Cardiac muscle cell (in vitro differentiated cells and primary cell): ENCODE measurements at regions not wholly inside any gene's neighbourhood (a gene's known extent, or its start where the extent isn't known, plus 50 kb on each side); places are given as distances from the start of the nearest gene placed in this dataset.

Source experiments
- DNase-seq, 2 donors: peaks; one replicate each; pipeline versions ENCODE4 v3.0.0 to v3.0.0-alpha.2; 2010 to 2017; ENCODE audit warnings: low read depth in 1 of 2, low spot score in 1 of 2
- H3K27ac ChIP-seq: fragments of 200-600 bp; sonication (generic); 2 replicates; pipeline ENCODE4 v1.5.1; 2016
- H3K27me3 ChIP-seq: fragments of 200-600 bp; sonication (generic); 2 replicates; pipeline ENCODE4 v1.6.0; 2016; ENCODE audit warnings: control low read depth
- H3K36me3 ChIP-seq: fragments of 200-600 bp; sonication (generic); 2 replicates; pipeline ENCODE4 v1.5.1; 2016; ENCODE audit warnings: control low read depth
- H3K4me1 ChIP-seq: fragments of 200-600 bp; sonication (generic); 2 replicates; pipeline ENCODE4 v1.8.1; 2017; ENCODE audit warnings: low read depth, mild to moderate bottlenecking, mixed run types
- H3K4me3 ChIP-seq: fragments of 200-600 bp; sonication (generic); 2 replicates; pipeline ENCODE4 v1.5.1; 2016; ENCODE audit warnings: mild to moderate bottlenecking
- H3K9me3 ChIP-seq: fragments of 200-600 bp; sonication (generic); 2 replicates; pipeline ENCODE4 v1.5.1; 2017; ENCODE audit warnings: low read depth, mild to moderate bottlenecking, control low read depth
- TF ChIP-seq, protein P1 (sequence below): IDR thresholded peaks from 2 replicates; pipeline ENCODE4 v1.5.1; 2012; ENCODE audit warnings: low read depth, mild to moderate bottlenecking, low read length

DNA sequence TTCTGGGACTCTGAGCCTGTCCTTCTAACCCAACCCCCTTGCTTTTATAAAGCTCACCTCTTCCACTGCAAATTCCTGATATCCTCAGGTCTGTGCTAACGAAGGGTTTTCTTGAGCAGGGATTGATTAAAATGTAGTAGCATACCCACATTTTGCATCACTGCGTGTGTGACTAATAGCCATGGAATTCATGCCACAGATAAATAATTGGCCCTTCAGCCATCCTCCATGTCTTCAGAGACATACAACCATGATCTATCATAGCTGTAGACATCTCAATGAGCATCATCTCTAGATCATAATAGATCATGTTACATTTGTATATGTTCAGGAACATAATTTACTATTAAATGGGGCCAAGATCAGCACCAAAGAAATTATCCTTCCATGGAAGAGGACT is 990.3 kb downstream of the KCNMA1 start:
- TF ChIP-seq, protein P1, sequence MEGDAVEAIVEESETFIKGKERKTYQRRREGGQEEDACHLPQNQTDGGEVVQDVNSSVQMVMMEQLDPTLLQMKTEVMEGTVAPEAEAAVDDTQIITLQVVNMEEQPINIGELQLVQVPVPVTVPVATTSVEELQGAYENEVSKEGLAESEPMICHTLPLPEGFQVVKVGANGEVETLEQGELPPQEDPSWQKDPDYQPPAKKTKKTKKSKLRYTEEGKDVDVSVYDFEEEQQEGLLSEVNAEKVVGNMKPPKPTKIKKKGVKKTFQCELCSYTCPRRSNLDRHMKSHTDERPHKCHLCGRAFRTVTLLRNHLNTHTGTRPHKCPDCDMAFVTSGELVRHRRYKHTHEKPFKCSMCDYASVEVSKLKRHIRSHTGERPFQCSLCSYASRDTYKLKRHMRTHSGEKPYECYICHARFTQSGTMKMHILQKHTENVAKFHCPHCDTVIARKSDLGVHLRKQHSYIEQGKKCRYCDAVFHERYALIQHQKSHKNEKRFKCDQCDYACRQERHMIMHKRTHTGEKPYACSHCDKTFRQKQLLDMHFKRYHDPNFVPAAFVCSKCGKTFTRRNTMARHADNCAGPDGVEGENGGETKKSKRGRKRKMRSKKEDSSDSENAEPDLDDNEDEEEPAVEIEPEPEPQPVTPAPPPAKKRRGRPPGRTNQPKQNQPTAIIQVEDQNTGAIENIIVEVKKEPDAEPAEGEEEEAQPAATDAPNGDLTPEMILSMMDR, result no peak
- peaks cover 2% of the 10 kb centered on the region for H3K4me1 ChIP-seq

GRCh38 chr10:76645341-76645740 is 992.3 kb downstream of the KCNMA1 start:
- H3K36me3 ChIP-seq, result no peaks in the 10 kb centered on the region
- TF ChIP-seq, protein P1, result no peak
- H3K9me3 ChIP-seq, result no peaks in the 10 kb centered on the region
- no peak overlapping the region for H3K27ac ChIP-seq
- H3K4me3 ChIP-seq, result no peak overlapping the region
- H3K27me3 ChIP-seq, result no peaks in the 10 kb centered on the region
- peaks cover 4% of the 10 kb centered on the region for H3K4me1 ChIP-seq
- DNase-seq, result no peak

More for the DNA sequence above, 990.3 kb downstream of the KCNMA1 start:
- Histone ChIP-seq H3K9me3 (no peaks in the 10 kb centered on the region), H3K36me3 (no peaks in the 10 kb centered on the region), H3K27me3 (no peaks in the 10 kb centered on the region), H3K27ac (no peak overlapping the region), H3K4me3 (no peak overlapping the region)
- peak in 1 of 2 donors; percentile 11 for DNase-seq

DNA sequence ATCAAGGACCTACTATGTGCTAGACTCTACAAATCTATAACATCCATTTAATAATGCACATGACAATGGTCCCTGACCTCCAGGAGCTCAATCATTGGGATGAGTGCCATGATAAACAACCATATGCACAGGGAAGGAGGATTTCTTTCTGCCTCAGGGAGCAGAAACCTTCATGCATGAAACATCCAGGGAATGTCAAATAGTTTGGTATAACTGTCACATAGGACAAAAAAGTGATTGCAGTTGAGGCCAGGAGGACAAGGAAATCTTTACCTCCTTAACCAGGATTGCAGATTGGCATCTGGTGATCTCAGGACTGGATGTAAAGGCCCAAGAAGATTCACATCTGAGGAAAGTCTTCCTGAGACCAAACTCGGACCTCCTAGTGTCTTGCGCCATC is 993.1 kb downstream of the KCNMA1 start:
- no peak overlapping the region for H3K27ac ChIP-seq
- H3K4me1 ChIP-seq, result peaks cover 4% of the 10 kb centered on the region
- H3K4me3 ChIP-seq, result no peak overlapping the region
- no peaks in the 10 kb centered on the region for H3K9me3 ChIP-seq
- TF ChIP-seq, protein P1, result no peak
- no peak for DNase-seq
- no peaks in the 10 kb centered on the region for H3K27me3 ChIP-seq
- H3K36me3 ChIP-seq, result no peaks in the 10 kb centered on the region

- no peaks in the 10 kb centered on the region for H3K36me3 ChIP-seq
- TF ChIP-seq, protein P1, result no peak
- DNase-seq, result no peak
These were observed 994.1 kb downstream of the KCNMA1 start for GRCh38 chr10:76643511-76643911.

DNA sequence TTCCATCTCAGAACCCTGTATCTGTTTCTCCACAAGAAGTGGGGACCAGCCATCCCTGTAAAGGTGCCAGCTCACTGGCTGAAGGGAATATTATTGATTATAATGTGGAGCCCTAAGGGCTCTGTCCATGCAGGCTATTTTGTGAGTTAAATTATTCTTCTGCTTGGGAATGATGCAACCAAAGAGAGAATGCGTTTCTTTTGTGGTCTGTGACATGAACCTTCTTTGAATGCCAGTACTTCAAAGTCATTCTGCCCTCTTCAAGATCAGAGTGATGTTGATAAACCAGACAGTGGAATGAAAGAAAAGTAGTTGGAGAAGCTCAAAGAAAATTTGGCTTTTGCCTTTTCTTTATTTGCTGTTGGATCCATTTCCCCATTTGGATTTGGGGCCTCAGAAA is 995.2 kb downstream of the KCNMA1 start:
- Histone ChIP-seq H3K36me3 (no peaks in the 10 kb centered on the region), H3K4me3 (no peak overlapping the region), H3K9me3 (no peaks in the 10 kb centered on the region), H3K27me3 (no peaks in the 10 kb centered on the region), H3K4me1 (peaks cover 4% of the 10 kb centered on the region), H3K27ac (no peak overlapping the region)
- TF ChIP-seq, protein P1, result no peak
- DNase-seq, result no peak

More at GRCh38 chr10:76643511-76643911, 994.1 kb downstream of the KCNMA1 start:
- H3K4me1 ChIP-seq, result peaks cover 4% of the 10 kb centered on the region
- H3K9me3 ChIP-seq, result no peaks in the 10 kb centered on the region
- H3K27ac ChIP-seq, result no peak overlapping the region
- no peaks in the 10 kb centered on the region for H3K27me3 ChIP-seq
- H3K4me3 ChIP-seq, result no peak overlapping the region

GRCh38 chr10:76641215-76641614 is 996.4 kb downstream of the KCNMA1 start:
- peaks cover 4% of the 10 kb centered on the region for H3K4me1 ChIP-seq
- H3K9me3 ChIP-seq, result no peaks in the 10 kb centered on the region
- no peak overlapping the region for H3K27ac ChIP-seq
- DNase-seq, result no peak
- H3K36me3 ChIP-seq, result no peaks in the 10 kb centered on the region
- H3K27me3 ChIP-seq, result no peaks in the 10 kb centered on the region
- TF ChIP-seq, protein P1, result no peak
- no peak overlapping the region for H3K4me3 ChIP-seq
